HCT116 (cell line): ENCODE measurements at regions not wholly inside any gene's neighbourhood (a gene's known extent, or its start where the extent isn't known, plus 50 kb on each side); places are given as distances from the start of the nearest gene placed in this dataset.

Experiments
- ATAC-seq: fragments of 200-7000 bp; cut with Tn5 transposase; 2 replicates; pipeline ENCODE4 v1.9.1; 2020; ENCODE audit warnings: mild to moderate bottlenecking, moderate library complexity
- BruUV-seq: library from RNA; stranded (reverse); fragments of 400-500 nt; replicated peaks from 2 replicates; lab custom pipeline; 2021; lab: Mats Ljungman, UMichigan
- CTCF ChIA-PET: fragments of 300-600 bp; sonication (Branson Sonifier 250); formaldehyde crosslinking; loops from one replicate; lab custom pipeline; 2021; ENCODE audit warnings: antibody characterized with exemption; lab: Charles Lee
- POLR2A ChIA-PET: fragments of 300-600, 350-600 bp; sonication (Branson Sonifier 250); formaldehyde crosslinking; loops from one replicate; lab custom pipeline; 2021; ENCODE audit warnings: antibody characterized with exemption; lab: Charles Lee
- RAD21 ChIA-PET, 2 experiments: fragments of 300-600 bp; sonication (Branson Sonifier 250); formaldehyde crosslinking; loops; one replicate each; lab custom pipeline; 2023; ENCODE audit warnings: low total read pairs in 2 of 2; ENCODE audit not compliant: uncharacterized antibody in 2 of 2, unreplicated experiment in 2 of 2, low non-redundant PET in 1 of 2; lab: Charles Lee
- DNase-seq: peaks from one replicate; pipeline ENCODE4 v3.0.0-alpha.2; 2010; ENCODE audit warnings: low read depth, low spot score
- H2AFZ ChIP-seq: fragments of 200-600 bp; shearing (Covaris generic), sonication (generic); 2 replicates; pipeline ENCODE4 v1.6.1; 2017; ENCODE audit warnings: low read depth, mixed run types, mixed read lengths, antibody characterized with exemption, low read length; ENCODE audit not compliant: poor library complexity, severe bottlenecking
- H3K27ac ChIP-seq: 2 replicates; pipeline ENCODE4 v1.5.1; 2012; ENCODE audit warnings: low read depth, low read length
- H3K27me3 ChIP-seq: fragments of 200-600 bp; sonication (generic); 2 replicates; pipeline ENCODE4 v1.6.1; 2016; ENCODE audit warnings: mixed run types, low read length, mixed read lengths; ENCODE audit not compliant: insufficient read depth
- H3K36me3 ChIP-seq, 2 experiments: fragments of 200-500 bp in 1 of 2; fragments of 200-600 bp in 1 of 2; sonication (Bioruptor generic) in 1 of 2; sonication (generic) in 1 of 2; 2 replicates each; pipeline versions ENCODE4 v1.5.1 to v1.6.1; 2014 to 2016; ENCODE audit warnings: low read length in 2 of 2, inconsistent platforms in 1 of 2, mixed read lengths in 1 of 2, mixed run types in 1 of 2; ENCODE audit not compliant: insufficient read depth in 2 of 2, control insufficient read depth in 1 of 2
- H3K4me1 ChIP-seq, 2 experiments: fragments of 200-600 bp in 1 of 2; sonication (generic) in 1 of 2; 2 replicates each; pipeline versions ENCODE4 v1.5.1 to v1.6.1; 2012 to 2017; ENCODE audit warnings: low read length in 2 of 2, inconsistent platforms in 1 of 2, mild to moderate bottlenecking in 1 of 2, mixed read lengths in 1 of 2, mixed run types in 1 of 2, moderate library complexity in 1 of 2; ENCODE audit not compliant: insufficient read depth in 2 of 2, control insufficient read depth in 1 of 2
- H3K4me2 ChIP-seq: fragments of 200-600 bp; sonication (generic); 2 replicates; pipeline ENCODE4 v1.6.1; 2017; ENCODE audit warnings: mixed run types, low read length, mixed read lengths
- H3K4me3 ChIP-seq, 2 experiments: fragments of 200-600 bp in 1 of 2; sonication (generic) in 1 of 2; replicated peaks in 1 of 2; 2 replicates each; pipeline ENCODE4 v1.5.1; 2011 to 2016; ENCODE audit warnings: low read length in 2 of 2, control low read depth in 1 of 2, low read depth in 1 of 2, mild to moderate bottlenecking in 1 of 2, mixed read lengths in 1 of 2, mixed run types in 1 of 2
- H3K79me2 ChIP-seq: fragments of 200-600 bp; sonication (generic); 2 replicates; pipeline ENCODE4 v1.6.1; 2017; ENCODE audit warnings: mild to moderate bottlenecking, mixed run types, low read length, moderate library complexity, mixed read lengths; ENCODE audit not compliant: insufficient read depth
- H3K9ac ChIP-seq: fragments of 200-600 bp; sonication (generic); 2 replicates; pipeline ENCODE4 v1.6.1; 2016; ENCODE audit warnings: low read length, mixed read lengths
- H3K9me2 ChIP-seq: fragments of 200-600 bp; sonication (generic), shearing (Covaris generic); 2 replicates; pipeline ENCODE4 v1.6.1; 2017; ENCODE audit warnings: mixed run types, mild to moderate bottlenecking, moderate library complexity; ENCODE audit not compliant: insufficient read depth
- H3K9me3 ChIP-seq, 2 experiments: fragments of 200-500 bp in 1 of 2; fragments of 200-600 bp in 1 of 2; sonication (Bioruptor generic) in 1 of 2; sonication (generic) in 1 of 2; 2 replicates each; pipeline ENCODE4 v1.6.1; 2014 to 2017; ENCODE audit warnings: low read length in 2 of 2, mixed read lengths in 2 of 2, inconsistent platforms in 1 of 2, low read depth in 1 of 2, mild to moderate bottlenecking in 1 of 2, mixed run types in 1 of 2, moderate library complexity in 1 of 2; ENCODE audit not compliant: control insufficient read depth in 1 of 2, insufficient read depth in 1 of 2
- H4K20me1 ChIP-seq: fragments of 200-600 bp; sonication (generic), shearing (Covaris generic); 2 replicates; pipeline ENCODE4 v1.6.1; 2017; ENCODE audit warnings: mixed run types, mild to moderate bottlenecking, moderate library complexity; ENCODE audit not compliant: insufficient read depth
- CBX3 ChIP-seq: IDR thresholded peaks from 2 replicates; pipeline ENCODE4 v1.6.1; 2012; ENCODE audit warnings: low read depth
- EZH2 ChIP-seq: fragments of 200-600 bp; sonication (generic); IDR thresholded peaks from 2 replicates; pipeline ENCODE4 v1.6.1; 2017; ENCODE audit warnings: antibody characterized with exemption, mixed run types
- EZH2phosphoT487 ChIP-seq: fragments of 200-600 bp; IDR thresholded peaks from 2 replicates; pipeline ENCODE4 v1.6.1; 2018; ENCODE audit warnings: antibody characterized with exemption, borderline replicate concordance
- FOSL1 ChIP-seq: IDR thresholded peaks from 2 replicates; pipeline ENCODE4 v1.6.1; 2012; ENCODE audit warnings: low read depth
- POLR2AphosphoS5 ChIP-seq: IDR thresholded peaks from 2 replicates; pipeline ENCODE4 v1.6.1; 2011; ENCODE audit warnings: mild to moderate bottlenecking, low read depth, low read length, moderate library complexity
- RAD21 ChIP-seq: IDR thresholded peaks from 2 replicates; pipeline ENCODE4 v1.6.1; 2012; ENCODE audit warnings: low read depth, mild to moderate bottlenecking
- SP1 ChIP-seq: IDR thresholded peaks from 2 replicates; pipeline ENCODE4 v1.6.1; 2012; ENCODE audit warnings: low read depth
- SRF ChIP-seq: IDR thresholded peaks from 2 replicates; pipeline ENCODE4 v1.6.1; 2012; ENCODE audit warnings: low read depth
- YY1 ChIP-seq: IDR thresholded peaks from 2 replicates; pipeline ENCODE4 v1.6.1; 2011; ENCODE audit warnings: low read length, low read depth, moderate library complexity, mild to moderate bottlenecking; ENCODE audit not compliant: insufficient replicate concordance; ENCODE audit errors: extremely low read depth
- ZFX ChIP-seq: fragments of 450-650 bp; IDR thresholded peaks from 2 replicates; pipeline ENCODE4 v1.6.1; 2017
- intact Hi-C: fragments of 100-400 bp; cut with micrococcal nuclease; formaldehyde crosslinking; loops from 2 replicates; pipeline ENCODE4 v1.10.0; 2022
- TF ChIP-seq, protein P1 (sequence below): IDR thresholded peaks from 2 replicates; pipeline ENCODE4 v1.6.1; 2012; ENCODE audit warnings: low read depth
- TF ChIP-seq, protein P2 (sequence below): IDR thresholded peaks from 2 replicates; pipeline ENCODE4 v1.6.1; 2011; ENCODE audit warnings: mild to moderate bottlenecking, low read length, moderate library complexity; ENCODE audit not compliant: insufficient replicate concordance; ENCODE audit errors: extremely low read depth
- TF ChIP-seq, protein P3 (sequence below), 3 experiments: fragments of 200-600 bp in 1 of 3; sonication (generic) in 1 of 3; IDR thresholded peaks in 2 of 3; conservative IDR thresholded peaks in 1 of 3; 2 replicates each; pipeline ENCODE4 v1.5.1; 2012 to 2017; ENCODE audit warnings: low read depth in 2 of 3, low read length in 2 of 3, antibody characterized with exemption in 1 of 3, borderline replicate concordance in 1 of 3, control low read depth in 1 of 3, mild to moderate bottlenecking in 1 of 3, mixed read lengths in 1 of 3, mixed run types in 1 of 3, moderate library complexity in 1 of 3; ENCODE audit not compliant: insufficient read depth in 1 of 3
- TF ChIP-seq, protein P4 (sequence below): IDR thresholded peaks from 2 replicates; pipeline ENCODE4 v1.6.1; 2012

DNA sequence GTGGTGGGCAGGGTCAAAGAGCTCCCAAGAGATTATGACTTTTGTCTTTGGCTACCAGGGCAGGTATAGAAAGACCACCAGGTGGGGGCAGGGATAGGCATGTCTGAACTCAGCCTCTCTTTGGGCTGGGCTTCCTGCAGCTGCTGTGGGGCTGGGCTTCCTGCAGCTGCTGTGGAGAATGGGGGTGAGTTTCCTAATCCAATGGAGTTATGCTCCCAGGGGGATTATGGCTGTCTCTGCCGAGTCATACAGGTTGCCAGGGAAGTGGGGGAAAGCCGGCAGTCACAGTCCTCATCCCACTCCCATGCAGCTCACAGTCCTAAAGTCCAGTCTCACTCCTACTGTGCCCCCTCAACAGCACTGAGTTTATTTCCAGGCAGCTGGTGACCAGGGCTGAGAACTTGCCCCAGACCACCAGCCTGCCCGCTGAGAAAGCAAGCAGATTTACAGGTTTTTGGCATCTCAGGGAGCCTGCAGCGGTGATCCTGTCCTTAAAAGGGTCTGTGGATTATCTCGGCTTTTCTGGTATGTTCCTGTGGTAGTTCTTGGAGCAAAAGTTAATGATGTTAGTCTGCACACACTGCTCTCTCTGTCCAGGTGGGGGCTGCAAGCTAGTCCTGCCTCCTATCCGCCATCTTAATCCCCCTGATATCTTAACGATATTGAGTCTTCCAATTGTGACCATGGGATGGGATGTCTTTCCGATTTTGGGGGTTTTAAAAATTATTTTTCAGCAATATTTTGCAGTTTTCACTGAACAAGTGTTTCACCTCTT lies 133.4 kb downstream of the RTL9 start:
- DNase-seq (no peak), ATAC-seq (no peak)
- Histone ChIP-seq H3K36me3 (no peaks in the 10 kb centered on the region), H3K27ac (no peak overlapping the region), H3K4me2 (no peak overlapping the region), H3K27me3 (0 out of 2 replicates have a peak, but pooled peaks cover 10% of the 10 kb centered on the region), H4K20me1 (no peaks in the 10 kb centered on the region), H3K9ac (no peak overlapping the region), H3K9me2 (no peaks in the 10 kb centered on the region), H2AFZ (no peak overlapping the region), H3K79me2 (no peaks in the 10 kb centered on the region), H3K9me3 (no peaks in the 10 kb centered on the region), H3K4me3 (no peak overlapping the region)
- POLR2A ChIA-PET = no interaction called here
- intact Hi-C loops = no loop called here
- RAD21 ChIA-PET = no interaction called here
- no TSS peak for BruUV-seq
- CTCF ChIA-PET = no interaction called here
- TF ChIP-seq CBX3 (no peak), FOSL1 (no peak), SP1 (no peak), YY1 (no peak), RAD21 (no peak), EZH2 (no peak), ZFX (no peak), POLR2AphosphoS5 (no peak), SRF (no peak), EZH2phosphoT487 (no peak)
- TF ChIP-seq, protein P1, sequence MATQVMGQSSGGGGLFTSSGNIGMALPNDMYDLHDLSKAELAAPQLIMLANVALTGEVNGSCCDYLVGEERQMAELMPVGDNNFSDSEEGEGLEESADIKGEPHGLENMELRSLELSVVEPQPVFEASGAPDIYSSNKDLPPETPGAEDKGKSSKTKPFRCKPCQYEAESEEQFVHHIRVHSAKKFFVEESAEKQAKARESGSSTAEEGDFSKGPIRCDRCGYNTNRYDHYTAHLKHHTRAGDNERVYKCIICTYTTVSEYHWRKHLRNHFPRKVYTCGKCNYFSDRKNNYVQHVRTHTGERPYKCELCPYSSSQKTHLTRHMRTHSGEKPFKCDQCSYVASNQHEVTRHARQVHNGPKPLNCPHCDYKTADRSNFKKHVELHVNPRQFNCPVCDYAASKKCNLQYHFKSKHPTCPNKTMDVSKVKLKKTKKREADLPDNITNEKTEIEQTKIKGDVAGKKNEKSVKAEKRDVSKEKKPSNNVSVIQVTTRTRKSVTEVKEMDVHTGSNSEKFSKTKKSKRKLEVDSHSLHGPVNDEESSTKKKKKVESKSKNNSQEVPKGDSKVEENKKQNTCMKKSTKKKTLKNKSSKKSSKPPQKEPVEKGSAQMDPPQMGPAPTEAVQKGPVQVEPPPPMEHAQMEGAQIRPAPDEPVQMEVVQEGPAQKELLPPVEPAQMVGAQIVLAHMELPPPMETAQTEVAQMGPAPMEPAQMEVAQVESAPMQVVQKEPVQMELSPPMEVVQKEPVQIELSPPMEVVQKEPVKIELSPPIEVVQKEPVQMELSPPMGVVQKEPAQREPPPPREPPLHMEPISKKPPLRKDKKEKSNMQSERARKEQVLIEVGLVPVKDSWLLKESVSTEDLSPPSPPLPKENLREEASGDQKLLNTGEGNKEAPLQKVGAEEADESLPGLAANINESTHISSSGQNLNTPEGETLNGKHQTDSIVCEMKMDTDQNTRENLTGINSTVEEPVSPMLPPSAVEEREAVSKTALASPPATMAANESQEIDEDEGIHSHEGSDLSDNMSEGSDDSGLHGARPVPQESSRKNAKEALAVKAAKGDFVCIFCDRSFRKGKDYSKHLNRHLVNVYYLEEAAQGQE = no peak
- TF ChIP-seq, protein P2, sequence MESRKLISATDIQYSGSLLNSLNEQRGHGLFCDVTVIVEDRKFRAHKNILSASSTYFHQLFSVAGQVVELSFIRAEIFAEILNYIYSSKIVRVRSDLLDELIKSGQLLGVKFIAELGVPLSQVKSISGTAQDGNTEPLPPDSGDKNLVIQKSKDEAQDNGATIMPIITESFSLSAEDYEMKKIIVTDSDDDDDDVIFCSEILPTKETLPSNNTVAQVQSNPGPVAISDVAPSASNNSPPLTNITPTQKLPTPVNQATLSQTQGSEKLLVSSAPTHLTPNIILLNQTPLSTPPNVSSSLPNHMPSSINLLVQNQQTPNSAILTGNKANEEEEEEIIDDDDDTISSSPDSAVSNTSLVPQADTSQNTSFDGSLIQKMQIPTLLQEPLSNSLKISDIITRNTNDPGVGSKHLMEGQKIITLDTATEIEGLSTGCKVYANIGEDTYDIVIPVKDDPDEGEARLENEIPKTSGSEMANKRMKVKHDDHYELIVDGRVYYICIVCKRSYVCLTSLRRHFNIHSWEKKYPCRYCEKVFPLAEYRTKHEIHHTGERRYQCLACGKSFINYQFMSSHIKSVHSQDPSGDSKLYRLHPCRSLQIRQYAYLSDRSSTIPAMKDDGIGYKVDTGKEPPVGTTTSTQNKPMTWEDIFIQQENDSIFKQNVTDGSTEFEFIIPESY = no peak
- TF ChIP-seq, protein P3, sequence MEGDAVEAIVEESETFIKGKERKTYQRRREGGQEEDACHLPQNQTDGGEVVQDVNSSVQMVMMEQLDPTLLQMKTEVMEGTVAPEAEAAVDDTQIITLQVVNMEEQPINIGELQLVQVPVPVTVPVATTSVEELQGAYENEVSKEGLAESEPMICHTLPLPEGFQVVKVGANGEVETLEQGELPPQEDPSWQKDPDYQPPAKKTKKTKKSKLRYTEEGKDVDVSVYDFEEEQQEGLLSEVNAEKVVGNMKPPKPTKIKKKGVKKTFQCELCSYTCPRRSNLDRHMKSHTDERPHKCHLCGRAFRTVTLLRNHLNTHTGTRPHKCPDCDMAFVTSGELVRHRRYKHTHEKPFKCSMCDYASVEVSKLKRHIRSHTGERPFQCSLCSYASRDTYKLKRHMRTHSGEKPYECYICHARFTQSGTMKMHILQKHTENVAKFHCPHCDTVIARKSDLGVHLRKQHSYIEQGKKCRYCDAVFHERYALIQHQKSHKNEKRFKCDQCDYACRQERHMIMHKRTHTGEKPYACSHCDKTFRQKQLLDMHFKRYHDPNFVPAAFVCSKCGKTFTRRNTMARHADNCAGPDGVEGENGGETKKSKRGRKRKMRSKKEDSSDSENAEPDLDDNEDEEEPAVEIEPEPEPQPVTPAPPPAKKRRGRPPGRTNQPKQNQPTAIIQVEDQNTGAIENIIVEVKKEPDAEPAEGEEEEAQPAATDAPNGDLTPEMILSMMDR (IDR thresholded peaks at IDR 0.05 in 2 of 3, conservative IDR thresholded peaks at IDR 0.05 in 1 of 3; ENCODE audit: borderline replicate concordance in 1 of 3, insufficient read depth in 1 of 3, low read depth in 2 of 3, low read length in 2 of 3) = no peak
- TF ChIP-seq, protein P4, sequence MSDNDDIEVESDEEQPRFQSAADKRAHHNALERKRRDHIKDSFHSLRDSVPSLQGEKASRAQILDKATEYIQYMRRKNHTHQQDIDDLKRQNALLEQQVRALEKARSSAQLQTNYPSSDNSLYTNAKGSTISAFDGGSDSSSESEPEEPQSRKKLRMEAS = no peak
- TF ChIP-seq, all 23 proteins: peak for 0
- no peaks in the 10 kb centered on the region for H3K4me1 ChIP-seq
